GM10266 (cell line): ENCODE measurements at regions not wholly inside any gene's neighbourhood (a gene's known extent, or its start where the extent isn't known, plus 50 kb on each side); places are given as distances from the start of the nearest gene placed in this dataset.

Experiments
- DNase-seq: peaks from one replicate; pipeline ENCODE4 v3.0.0; 2012; ENCODE audit errors: extremely low spot score
- TF ChIP-seq, protein P1 (sequence below): IDR thresholded peaks from 2 replicates; pipeline ENCODE4 v1.5.1; 2012; ENCODE audit warnings: mild to moderate bottlenecking, low read depth; ENCODE audit not compliant: control insufficient read depth, insufficient read depth; ENCODE audit errors: missing control alignments

DNA sequence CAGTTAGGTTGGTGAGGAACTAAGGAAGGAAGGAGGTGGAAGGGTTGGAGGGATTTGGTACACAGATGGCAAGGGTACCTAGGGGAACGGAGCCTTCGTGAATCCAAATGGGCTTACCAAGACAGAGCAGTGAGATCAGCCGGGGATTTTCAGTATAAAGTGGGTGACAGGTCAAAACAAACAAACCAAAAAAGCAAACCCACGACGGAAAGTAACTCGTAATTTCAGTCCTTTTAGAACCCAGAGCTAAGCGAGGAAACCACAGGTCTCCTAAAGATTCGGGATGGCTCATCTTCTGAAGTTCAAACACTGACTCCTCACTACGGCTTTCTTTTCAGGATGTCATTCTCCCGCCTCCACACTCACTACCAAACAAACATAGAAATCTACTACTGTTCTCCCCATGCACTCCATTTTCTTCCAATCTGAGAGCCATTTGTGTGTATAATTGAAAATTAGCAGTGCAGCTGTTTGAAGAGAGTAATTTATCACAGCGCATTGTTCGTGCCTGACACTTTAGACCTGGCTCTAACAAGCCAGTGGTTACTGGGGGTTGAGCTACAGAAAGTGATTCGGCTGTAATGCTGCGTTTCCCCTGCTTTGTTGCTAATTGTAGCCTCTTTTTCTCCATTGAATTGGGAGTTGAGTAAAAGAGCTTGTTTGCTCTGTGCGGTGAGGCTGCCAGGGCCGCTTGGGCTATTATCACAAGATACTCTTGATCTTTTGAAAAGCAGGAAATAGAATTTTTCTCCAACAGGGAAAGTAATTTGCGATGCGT is 64.7 kb upstream of the CCDC39 start:
- TF ChIP-seq, protein P1, sequence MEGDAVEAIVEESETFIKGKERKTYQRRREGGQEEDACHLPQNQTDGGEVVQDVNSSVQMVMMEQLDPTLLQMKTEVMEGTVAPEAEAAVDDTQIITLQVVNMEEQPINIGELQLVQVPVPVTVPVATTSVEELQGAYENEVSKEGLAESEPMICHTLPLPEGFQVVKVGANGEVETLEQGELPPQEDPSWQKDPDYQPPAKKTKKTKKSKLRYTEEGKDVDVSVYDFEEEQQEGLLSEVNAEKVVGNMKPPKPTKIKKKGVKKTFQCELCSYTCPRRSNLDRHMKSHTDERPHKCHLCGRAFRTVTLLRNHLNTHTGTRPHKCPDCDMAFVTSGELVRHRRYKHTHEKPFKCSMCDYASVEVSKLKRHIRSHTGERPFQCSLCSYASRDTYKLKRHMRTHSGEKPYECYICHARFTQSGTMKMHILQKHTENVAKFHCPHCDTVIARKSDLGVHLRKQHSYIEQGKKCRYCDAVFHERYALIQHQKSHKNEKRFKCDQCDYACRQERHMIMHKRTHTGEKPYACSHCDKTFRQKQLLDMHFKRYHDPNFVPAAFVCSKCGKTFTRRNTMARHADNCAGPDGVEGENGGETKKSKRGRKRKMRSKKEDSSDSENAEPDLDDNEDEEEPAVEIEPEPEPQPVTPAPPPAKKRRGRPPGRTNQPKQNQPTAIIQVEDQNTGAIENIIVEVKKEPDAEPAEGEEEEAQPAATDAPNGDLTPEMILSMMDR: no peak
- DNase-seq: no peak

DNA sequence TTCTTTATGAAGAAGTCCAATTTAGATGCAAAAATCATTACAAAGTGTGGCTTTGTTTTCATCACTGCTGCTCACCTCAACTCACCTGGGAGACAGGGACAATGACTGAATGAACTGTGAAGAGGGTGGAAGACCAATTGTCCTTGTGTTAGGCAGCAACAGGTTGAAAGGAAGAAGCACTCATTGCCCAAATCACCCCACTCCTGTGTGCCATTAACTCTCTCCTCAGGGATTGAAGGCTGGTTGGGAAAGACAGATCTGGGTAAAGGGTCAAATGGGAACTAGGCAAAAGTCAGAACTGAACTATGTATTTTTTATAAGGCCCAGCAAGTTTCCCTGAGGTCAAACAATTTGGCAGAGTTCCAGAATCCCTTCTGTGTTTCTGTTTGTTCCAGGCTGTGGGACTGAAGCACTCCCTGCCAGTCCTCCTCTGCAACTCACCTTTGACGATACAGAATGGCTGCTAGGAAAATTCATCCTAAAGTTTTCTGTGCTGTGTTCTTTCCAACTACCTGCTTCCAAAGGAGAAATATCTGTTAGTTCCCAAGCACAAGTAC is 68.6 kb upstream of the CCDC39 start:
- DNase-seq: no peak
- TF ChIP-seq, protein P1: no peak

DNA sequence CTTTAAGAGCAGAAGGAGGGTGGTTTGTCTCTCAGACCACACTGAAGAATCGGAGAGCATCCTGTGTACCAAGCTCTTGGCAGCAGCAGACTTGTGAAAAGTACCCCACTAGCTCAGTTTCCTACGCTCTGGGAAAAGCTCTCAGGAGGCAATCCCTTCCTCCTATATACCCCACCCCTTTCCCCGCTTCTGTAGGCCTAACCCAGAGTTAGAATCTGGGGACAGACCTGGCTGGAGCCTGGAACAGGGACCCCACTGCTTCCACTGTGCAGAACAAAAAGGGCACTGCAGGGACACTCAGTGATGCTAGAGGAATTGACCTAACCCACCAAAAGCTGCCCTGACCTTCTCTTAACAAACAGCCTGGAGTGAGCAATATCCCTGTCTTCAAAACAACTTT is 70.0 kb upstream of the CCDC39 start:
- DNase-seq: no peak
- TF ChIP-seq, protein P1: no peak

DNA sequence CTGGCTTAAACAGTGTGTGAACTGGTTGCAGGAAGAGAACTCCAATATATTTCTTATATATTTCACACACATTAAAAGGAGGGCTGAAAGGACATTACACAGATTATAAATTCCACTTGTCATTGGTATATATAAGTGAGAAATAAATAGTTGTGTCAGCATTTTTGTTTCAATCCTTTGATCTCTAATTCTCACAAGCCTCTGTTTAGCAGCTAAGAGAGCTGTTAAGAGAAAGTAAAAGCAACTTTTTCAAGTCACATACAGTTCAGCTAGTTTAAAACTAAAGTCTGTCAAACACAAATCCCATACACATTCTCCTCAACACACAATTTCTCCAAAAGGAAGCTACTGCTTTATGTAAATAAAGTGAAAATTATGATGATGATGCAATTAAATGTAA is 70.5 kb upstream of the CCDC39 start:
- TF ChIP-seq, protein P1: no peak
- DNase-seq: no peak

DNA sequence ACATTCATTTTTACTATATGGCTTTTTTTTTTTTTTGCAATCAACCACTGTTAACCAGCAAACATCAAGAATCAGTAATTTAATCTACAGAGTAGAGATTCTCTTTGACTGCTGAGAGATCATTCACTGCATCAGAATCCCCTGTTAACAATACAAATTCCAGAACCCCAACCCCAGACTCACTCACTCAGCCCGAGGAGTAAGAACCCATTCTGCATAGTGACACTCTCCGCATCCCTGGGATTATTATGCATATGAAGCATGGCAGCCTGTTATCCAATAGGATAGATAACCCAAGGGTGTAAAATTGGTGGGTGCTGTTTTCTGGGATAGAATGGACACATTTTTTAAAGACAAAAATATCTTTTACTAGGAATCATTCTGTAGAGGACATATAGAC is 76.3 kb upstream of the CCDC39 start:
- TF ChIP-seq, protein P1: no peak
- DNase-seq: no peak

DNA sequence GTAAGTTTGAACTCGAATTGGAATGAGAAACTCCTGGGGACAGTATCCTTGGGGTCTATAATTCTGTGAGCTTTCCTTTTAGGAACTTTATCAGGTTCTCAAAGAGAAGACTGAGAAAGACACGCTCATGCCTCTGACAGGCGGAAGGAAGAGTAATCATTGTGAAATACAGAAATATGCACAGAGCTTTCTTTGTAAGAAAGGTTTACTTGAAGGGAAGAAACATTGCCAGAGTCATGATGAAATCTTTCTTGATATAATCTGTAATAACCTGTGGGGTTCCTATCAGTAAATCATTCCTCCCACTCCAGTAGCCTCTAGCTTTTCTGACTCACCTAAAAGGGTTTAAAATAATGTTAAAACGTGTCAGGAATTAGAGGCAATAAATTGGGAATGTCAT is 83.6 kb upstream of the CCDC39 start:
- TF ChIP-seq, protein P1: no peak
- DNase-seq: no peak

DNA sequence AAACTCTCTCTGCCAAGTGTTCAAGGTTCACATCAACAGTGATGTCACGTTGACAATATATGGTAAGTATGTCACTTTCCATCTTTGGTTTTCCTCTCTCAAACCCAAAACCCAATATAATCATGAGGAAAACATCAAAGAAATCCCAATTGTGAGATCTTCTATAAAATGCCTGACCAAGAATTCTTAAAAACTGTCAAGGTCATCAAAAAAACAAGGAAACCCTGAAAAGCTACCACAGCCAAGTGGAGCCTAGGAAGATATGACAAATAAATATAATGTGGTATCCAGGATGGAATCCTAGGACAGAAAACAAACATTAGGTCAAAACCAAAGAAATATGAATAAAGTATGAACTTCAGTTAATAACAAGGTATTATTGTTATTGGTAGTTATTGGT is 85.2 kb upstream of the CCDC39 start:
- no peak for DNase-seq
- TF ChIP-seq, protein P1: no peak
